ENCODE measurements at regions not wholly inside any gene's neighbourhood (a gene's known extent, or its start where the extent isn't known, plus 50 kb on each side); places are given as distances from the start of the nearest gene placed in this dataset.

DNA sequence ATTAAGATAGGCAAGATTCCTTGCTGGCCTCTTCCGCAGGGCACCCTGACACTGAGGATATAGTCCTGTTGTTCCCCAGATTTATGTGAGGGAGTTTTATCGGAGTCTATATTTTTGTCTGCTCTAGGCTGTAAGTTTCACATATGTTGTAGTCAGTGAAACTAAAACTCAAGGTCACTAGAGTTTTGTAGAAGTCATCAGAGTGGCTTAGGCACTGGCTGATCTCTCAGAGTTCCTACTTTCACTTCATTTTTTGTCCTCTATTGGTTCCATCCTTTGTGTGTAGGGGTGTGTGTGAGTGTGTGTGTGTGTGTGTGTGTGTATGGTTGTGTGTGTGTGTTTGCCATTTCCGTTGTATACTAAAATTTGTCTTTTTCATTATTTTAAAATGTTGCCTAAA is 577.5 kb downstream of the IQCM start:
- TF ChIP-seq, protein P1, sequence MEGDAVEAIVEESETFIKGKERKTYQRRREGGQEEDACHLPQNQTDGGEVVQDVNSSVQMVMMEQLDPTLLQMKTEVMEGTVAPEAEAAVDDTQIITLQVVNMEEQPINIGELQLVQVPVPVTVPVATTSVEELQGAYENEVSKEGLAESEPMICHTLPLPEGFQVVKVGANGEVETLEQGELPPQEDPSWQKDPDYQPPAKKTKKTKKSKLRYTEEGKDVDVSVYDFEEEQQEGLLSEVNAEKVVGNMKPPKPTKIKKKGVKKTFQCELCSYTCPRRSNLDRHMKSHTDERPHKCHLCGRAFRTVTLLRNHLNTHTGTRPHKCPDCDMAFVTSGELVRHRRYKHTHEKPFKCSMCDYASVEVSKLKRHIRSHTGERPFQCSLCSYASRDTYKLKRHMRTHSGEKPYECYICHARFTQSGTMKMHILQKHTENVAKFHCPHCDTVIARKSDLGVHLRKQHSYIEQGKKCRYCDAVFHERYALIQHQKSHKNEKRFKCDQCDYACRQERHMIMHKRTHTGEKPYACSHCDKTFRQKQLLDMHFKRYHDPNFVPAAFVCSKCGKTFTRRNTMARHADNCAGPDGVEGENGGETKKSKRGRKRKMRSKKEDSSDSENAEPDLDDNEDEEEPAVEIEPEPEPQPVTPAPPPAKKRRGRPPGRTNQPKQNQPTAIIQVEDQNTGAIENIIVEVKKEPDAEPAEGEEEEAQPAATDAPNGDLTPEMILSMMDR (optimal IDR thresholded peaks at IDR 0.05 in 1 of 3, IDR thresholded peaks at IDR 0.05 in 1 of 3, conservative IDR thresholded peaks at IDR 0.05 in 1 of 3; ENCODE audit: extremely low read depth in 1 of 3, insufficient read depth in 2 of 3, low read length in 3 of 3), result no peak
- TF ChIP-seq EZH2 (IDR thresholded peaks at IDR 0.05; ENCODE audit: low read length), result no peak
